ENCODE measurements at regions not wholly inside any gene's neighbourhood (a gene's known extent, or its start where the extent isn't known, plus 50 kb on each side); places are given as distances from the start of the nearest gene placed in this dataset.

DNA sequence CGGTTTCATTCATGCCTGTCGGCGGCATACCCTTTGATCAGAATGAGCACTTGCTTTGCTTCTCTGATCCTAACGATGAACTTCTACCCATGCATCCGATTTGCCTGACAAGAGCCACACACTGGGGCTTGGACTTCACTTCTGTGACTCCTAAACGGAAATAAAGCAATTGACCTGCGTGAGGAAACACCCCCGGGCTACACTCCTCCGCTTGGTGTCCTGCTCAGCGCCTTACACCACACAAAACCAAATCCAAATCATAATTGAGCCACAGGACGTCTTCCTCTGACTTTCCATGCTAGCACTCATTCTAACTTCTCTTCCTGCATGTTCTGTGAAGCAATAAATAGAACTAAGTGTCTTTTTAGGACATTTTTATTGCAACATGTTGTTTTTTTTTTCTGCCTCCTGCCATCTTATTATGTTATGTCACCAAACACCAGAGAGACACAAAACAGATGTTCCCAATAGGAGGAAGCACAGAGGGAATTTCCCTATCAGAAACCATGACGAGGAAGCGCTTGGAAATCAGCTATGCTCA lies 110.8 kb upstream of the FAM9B start:
- H3K4me3 ChIP-seq (ENCODE audit: low read depth, low read length), result no peak overlapping the region
- TF ChIP-seq, protein P1, sequence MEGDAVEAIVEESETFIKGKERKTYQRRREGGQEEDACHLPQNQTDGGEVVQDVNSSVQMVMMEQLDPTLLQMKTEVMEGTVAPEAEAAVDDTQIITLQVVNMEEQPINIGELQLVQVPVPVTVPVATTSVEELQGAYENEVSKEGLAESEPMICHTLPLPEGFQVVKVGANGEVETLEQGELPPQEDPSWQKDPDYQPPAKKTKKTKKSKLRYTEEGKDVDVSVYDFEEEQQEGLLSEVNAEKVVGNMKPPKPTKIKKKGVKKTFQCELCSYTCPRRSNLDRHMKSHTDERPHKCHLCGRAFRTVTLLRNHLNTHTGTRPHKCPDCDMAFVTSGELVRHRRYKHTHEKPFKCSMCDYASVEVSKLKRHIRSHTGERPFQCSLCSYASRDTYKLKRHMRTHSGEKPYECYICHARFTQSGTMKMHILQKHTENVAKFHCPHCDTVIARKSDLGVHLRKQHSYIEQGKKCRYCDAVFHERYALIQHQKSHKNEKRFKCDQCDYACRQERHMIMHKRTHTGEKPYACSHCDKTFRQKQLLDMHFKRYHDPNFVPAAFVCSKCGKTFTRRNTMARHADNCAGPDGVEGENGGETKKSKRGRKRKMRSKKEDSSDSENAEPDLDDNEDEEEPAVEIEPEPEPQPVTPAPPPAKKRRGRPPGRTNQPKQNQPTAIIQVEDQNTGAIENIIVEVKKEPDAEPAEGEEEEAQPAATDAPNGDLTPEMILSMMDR (IDR thresholded peaks at IDR 0.05; ENCODE audit: insufficient read depth, low read depth, low read length), result no peak
- DNase-seq (ENCODE audit: low read depth), result peak; percentile 64

DNA sequence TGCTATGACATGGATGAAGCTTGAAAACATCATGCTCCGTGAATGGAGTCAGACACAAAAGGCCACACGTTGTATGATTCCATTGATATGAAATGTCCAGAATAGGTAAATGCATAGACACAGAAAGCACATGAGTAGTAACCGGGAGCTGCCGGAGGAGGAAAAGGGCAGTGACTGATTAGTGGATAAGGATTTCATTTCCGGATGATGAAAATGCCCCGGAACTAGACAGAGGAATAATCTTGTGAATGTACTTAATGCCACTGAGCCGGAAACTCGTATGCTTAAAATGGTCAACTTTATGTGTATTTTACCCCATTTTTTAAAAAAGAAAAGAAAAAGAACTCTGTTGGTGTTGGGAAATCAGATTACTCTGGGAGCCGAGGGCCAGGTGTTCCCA lies 112.7 kb upstream of the FAM9B start:
- no peak for DNase-seq (ENCODE audit: low read depth)
- TF ChIP-seq, protein P1 (IDR thresholded peaks at IDR 0.05; ENCODE audit: insufficient read depth, low read depth, low read length), result no peak
- H3K4me3 ChIP-seq (ENCODE audit: low read depth, low read length), result no peak overlapping the region

DNA sequence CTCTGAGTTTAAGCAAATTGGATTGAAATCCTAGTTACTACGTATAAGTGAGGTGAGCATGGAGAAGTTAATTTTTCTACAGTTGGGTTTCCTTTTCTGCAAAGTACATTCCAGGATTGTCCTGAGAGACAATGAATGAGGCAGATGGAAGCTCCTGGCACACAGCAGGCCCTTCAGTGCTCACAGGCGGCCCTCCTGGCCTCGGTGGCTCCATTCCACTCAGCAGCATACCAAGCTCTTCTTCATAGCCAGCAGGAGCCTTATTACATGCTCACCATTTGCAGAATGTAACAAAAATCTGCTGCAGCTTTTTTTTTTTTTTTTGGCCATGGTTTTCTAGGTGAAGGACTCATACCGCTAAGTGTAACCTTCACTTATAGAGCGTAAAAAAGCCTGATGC lies 113.2 kb upstream of the FAM9B start:
- TF ChIP-seq, protein P1 (IDR thresholded peaks at IDR 0.05; ENCODE audit: insufficient read depth, low read depth, low read length), result no peak
- DNase-seq (ENCODE audit: low read depth), result no peak
- no peak overlapping the region for H3K4me3 ChIP-seq (ENCODE audit: low read depth, low read length)

DNA sequence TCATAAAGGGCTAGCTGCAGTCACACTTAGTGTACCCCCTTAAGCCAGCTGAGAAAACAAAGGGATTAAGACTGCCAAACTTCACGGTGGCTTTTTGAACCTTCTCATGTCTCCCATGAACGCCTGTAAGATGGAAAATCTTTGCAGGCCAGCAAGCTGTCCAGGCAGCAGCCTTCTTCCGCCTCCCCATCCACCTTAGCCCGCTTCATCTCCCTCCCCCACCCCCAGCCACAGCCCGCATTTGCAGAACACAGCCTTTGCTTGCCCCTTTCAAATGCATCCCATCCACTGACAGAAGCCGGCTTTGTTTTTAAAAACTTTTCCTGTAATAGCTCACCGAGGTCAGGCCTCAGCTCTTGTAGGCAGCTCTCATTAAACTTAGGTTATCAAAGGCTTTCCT lies 113.8 kb upstream of the FAM9B start:
- H3K4me3 ChIP-seq (ENCODE audit: low read depth, low read length), result no peak overlapping the region
- DNase-seq (ENCODE audit: low read depth), result no peak
- TF ChIP-seq, protein P1 (IDR thresholded peaks at IDR 0.05; ENCODE audit: insufficient read depth, low read depth, low read length), result no peak

DNA sequence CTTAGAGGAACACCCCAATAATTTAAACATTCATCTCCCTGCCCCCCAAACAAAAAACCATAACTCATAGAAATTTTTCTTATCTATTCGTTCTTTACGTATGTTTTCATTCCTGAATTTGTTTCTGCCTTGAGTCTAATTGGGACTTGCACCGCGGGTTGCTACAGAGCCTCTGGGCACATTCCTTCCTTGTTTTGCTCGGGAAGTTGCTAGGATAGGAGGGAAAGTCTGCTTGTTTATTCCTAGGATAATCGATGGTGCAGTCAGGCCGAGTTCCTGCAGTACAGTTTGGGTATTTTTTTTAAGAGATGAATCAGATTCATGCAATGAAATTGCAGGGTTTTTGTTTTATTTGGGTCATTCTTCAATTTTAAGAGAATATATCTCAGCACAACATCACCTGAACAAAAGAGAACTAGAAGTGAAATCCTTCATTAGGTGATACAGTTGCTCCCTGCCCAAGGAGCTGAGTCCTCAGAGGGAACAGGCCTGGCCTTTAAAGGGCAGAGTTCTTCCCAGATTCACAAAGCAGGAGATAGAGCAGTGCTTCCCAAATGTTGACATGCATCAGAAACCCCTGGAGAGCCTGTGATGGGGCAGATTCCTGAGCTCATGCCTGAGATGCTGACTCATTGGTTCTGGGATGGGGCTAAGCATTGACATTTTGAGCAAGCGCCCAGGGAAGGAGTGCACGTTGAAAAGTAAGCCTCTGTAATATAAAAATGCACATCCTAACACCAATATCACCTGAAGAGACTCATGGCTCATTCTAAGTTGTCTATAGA lies 114.9 kb upstream of the FAM9B start:
- H3K4me3 ChIP-seq (ENCODE audit: low read depth, low read length), result no peak overlapping the region
- peak; percentile 41 for DNase-seq (ENCODE audit: low read depth)
- TF ChIP-seq, protein P1 (IDR thresholded peaks at IDR 0.05; ENCODE audit: insufficient read depth, low read depth, low read length), result no peak

DNA sequence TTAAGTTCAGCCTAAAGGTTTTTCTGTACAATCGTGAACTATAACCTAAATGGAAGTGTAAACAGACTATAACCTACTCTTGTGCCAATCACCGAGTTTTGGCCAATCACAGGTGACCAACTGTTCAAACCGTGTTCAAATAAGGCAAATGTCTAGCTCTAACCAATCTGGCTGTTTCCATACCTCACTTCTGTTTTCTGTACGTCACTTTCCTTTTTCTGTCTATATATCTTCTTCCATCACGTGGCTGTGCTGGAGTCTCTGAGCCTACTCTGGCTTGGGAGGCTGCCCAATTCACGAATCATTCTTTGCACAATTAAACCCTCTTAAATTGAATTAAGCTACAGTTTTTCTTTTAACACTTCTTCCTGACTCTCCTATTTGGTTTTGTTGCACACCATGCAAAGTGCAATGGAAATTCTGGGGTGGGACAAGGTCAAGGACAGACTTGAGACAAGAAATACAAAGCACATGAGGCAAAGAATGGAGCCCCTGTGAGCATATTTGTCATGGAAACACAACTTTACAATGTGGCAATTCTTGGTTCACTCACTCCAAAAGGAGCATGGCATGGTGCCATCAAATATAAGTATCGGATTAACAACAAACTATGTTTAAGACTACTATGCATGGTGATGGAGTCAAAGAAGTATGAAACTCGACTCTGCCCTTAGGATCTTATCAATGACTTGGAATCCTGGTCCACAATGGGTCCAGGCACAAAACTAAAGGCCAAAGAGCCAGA lies 115.7 kb upstream of the FAM9B start:
- H3K4me3 ChIP-seq (ENCODE audit: low read depth, low read length), result no peak overlapping the region
- TF ChIP-seq, protein P1 (IDR thresholded peaks at IDR 0.05; ENCODE audit: insufficient read depth, low read depth, low read length), result no peak
- DNase-seq (ENCODE audit: low read depth), result no peak
